ENCODE measurements at regions not wholly inside any gene's neighbourhood (a gene's known extent, or its start where the extent isn't known, plus 50 kb on each side); places are given as distances from the start of the nearest gene placed in this dataset.

DNA sequence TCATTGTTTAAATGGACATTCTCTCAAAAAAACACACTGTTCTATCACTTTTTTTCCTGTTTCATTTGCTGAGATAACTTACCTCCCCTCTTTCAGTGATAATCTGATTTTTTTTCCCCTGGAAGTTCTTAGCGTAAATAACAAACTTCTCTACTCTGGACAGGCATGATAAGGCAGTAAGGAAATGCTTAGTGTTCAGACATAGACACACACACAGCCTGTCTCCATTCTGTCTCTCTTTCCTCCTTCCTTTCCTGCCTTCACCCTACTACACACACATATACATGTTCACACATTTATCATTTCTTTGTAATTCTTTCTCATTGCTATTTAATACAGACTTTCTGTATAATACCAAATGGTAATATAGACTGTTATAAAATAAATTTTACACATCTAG lies 470.8 kb upstream of the ROBO1 start:
- intact Hi-C loops (cut with DNase I) = no loop called here
- no peaks in the 10 kb centered on the region for H3K27me3 ChIP-seq
- WGBS, 4 donors = 36 to 47% (median 38%) methylated on average over 1 of the region's 1 CpG
- no peak overlapping the region for H3K27ac ChIP-seq
- ATAC-seq (no peak), DNase-seq (no peak)
- H3K36me3 ChIP-seq = no peaks in the 10 kb centered on the region
- H3K4me3 ChIP-seq = no peak overlapping the region
- no peaks in the 10 kb centered on the region for H3K9me3 ChIP-seq
- TF ChIP-seq, protein P1, sequence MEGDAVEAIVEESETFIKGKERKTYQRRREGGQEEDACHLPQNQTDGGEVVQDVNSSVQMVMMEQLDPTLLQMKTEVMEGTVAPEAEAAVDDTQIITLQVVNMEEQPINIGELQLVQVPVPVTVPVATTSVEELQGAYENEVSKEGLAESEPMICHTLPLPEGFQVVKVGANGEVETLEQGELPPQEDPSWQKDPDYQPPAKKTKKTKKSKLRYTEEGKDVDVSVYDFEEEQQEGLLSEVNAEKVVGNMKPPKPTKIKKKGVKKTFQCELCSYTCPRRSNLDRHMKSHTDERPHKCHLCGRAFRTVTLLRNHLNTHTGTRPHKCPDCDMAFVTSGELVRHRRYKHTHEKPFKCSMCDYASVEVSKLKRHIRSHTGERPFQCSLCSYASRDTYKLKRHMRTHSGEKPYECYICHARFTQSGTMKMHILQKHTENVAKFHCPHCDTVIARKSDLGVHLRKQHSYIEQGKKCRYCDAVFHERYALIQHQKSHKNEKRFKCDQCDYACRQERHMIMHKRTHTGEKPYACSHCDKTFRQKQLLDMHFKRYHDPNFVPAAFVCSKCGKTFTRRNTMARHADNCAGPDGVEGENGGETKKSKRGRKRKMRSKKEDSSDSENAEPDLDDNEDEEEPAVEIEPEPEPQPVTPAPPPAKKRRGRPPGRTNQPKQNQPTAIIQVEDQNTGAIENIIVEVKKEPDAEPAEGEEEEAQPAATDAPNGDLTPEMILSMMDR (IDR thresholded peaks at IDR 0.05) = no peak
- no peak for TF ChIP-seq POLR2A (IDR thresholded peaks at IDR 0.05)
- no peaks in the 10 kb centered on the region for H3K4me1 ChIP-seq

DNA sequence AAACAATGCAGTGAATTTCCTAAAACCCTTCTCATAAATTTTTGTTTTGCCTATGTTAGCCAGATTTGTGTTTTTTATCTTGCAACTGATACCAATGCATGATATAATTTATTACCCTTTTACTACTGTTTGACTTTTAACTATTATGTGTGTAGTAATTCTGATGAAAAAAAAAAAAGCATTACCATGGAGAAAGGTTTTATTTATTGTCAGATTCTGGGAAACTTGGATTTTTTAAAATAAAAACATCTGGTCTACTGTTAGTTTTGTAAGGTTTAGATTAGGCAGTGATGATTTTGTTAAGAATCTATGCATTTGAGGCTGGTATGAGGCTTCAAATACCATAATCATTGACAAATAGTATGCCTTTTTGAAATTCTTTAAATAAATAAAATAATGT lies 470.4 kb upstream of the ROBO1 start:
- Histone ChIP-seq H3K4me1 (no peaks in the 10 kb centered on the region), H3K36me3 (no peaks in the 10 kb centered on the region), H3K4me3 (no peak overlapping the region), H3K27me3 (no peaks in the 10 kb centered on the region), H3K9me3 (no peaks in the 10 kb centered on the region), H3K27ac (no peak overlapping the region)
- DNase-seq = no peak
- ATAC-seq = no peak
- TF ChIP-seq, protein P1 (IDR thresholded peaks at IDR 0.05) = no peak
- no peak for TF ChIP-seq POLR2A (IDR thresholded peaks at IDR 0.05)
- intact Hi-C loops (cut with DNase I) = no loop called here

DNA sequence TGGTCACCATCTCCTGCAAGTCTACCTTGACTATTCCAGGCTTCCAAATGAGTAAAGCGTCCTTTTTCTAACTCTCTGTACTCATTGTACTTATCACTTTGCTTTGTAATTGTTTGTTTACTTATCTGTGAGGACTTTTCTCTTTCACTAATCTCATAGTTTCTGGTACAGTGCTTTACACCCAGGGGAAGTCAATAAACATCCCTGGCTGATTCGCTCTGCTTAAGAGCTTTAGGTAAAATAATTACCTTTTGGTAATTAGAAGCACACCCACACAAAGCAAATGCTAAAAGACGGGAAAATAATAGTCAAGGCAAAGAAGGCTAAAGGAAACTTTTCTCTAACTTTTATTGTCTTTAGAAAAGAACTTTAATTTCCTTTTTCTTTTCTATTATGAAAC lies 466.9 kb upstream of the ROBO1 start:
- Histone ChIP-seq H3K36me3 (no peaks in the 10 kb centered on the region), H3K27me3 (no peaks in the 10 kb centered on the region), H3K4me1 (no peaks in the 10 kb centered on the region), H3K9me3 (no peaks in the 10 kb centered on the region), H3K27ac (no peak overlapping the region), H3K4me3 (no peak overlapping the region)
- intact Hi-C loops (cut with DNase I) = no loop called here
- no peak for TF ChIP-seq POLR2A (IDR thresholded peaks at IDR 0.05)
- TF ChIP-seq, protein P1 (IDR thresholded peaks at IDR 0.05) = no peak
- 72 to 78% (median 75%) methylated on average over 3 of the region's 3 CpGs for WGBS, 4 donors
- DNase-seq (no peak), ATAC-seq (no peak)

DNA sequence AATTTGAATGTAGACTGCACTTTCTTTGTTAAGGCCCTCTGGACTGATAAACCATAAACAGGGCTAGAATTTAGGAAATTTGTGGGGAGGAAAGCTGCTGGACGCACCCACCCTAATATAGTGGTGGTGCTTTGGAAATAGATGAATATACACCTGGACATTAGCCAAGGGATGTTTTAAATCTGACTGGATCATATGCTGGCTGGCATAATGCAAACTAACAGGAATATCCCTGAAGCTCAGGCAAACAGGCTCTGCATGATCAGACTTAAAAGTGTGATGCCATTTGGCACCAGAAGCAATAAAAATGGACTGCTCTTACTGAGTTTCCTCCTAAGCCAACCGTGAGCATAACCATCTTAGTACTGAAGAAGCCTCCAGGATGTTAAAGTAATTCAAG lies 465.8 kb upstream of the ROBO1 start:
- Histone ChIP-seq H3K36me3 (no peaks in the 10 kb centered on the region), H3K4me3 (no peak overlapping the region), H3K27me3 (no peaks in the 10 kb centered on the region), H3K4me1 (no peaks in the 10 kb centered on the region), H3K9me3 (peaks cover 0 to 7% (median 0%) of the 10 kb centered on the region in 12 donors), H3K27ac (no peak overlapping the region)
- ATAC-seq (no peak), DNase-seq (no peak)
- TF ChIP-seq, protein P1 (IDR thresholded peaks at IDR 0.05) = no peak
- intact Hi-C loops (cut with DNase I) = no loop called here
- 70 to 79% (median 75%) methylated on average over 2 of the region's 2 CpGs for WGBS, 4 donors

Measured in heart left ventricle (tissue), 16 donors.